ENCODE measurements at regions not wholly inside any gene's neighbourhood (a gene's known extent, or its start where the extent isn't known, plus 50 kb on each side); places are given as distances from the start of the nearest gene placed in this dataset.

DNA sequence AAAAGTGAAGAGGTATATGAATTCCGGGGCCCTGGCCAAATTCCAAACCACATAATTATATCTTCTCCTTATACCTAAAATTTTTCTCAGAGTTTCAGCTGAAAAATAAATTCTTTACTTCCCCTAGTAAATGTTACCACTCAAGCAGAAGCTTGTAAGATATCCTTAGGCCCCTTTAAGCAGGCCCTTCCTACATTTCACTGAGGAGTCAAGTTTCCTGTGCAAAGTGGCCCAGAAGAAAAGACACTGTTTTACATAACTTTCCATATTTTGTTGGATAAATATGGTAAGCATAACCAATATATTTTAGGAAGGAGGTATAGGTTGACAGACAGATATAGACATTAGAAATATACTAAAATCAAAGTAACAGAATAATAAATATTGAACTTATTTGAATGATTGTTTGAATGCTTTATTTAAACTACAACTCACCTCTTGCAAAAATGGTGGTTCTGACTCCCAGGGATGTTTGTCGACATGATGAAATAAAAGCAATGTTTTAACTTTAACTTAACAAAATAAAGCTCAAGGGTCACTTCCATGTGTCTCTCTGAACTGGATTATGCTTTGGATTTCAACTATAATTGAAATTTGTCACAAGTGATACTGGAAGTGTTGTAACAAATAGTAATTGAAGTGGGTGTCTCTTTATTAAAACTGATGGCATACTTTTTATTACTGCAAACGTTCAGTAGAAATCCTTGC is 141.2 kb downstream of the SPRY2 start:
- DNase-seq (ENCODE audit: low spot score): no peak
- peak; percentile 13 to 46 for TF ChIP-seq JUND (IDR thresholded peaks at IDR 0.05)
- TF ChIP-seq, protein P1, sequence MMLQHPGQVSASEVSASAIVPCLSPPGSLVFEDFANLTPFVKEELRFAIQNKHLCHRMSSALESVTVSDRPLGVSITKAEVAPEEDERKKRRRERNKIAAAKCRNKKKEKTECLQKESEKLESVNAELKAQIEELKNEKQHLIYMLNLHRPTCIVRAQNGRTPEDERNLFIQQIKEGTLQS (IDR thresholded peaks at IDR 0.05): peak; percentile 65
- TF ChIP-seq FOXA1 (IDR thresholded peaks at IDR 0.05): peak; percentile 7
- peak; percentile 88 for TF ChIP-seq SP1 (IDR thresholded peaks at IDR 0.05)
- peak; percentile 61 for TF ChIP-seq HNF4G (IDR thresholded peaks at IDR 0.05)
- TF ChIP-seq HNF4A (conservative IDR thresholded peaks at IDR 0.05): peak; percentile 88 to 89
- no peak for TF ChIP-seq TAF1 (conservative IDR thresholded peaks at IDR 0.05)
- TF ChIP-seq YY1 (IDR thresholded peaks at IDR 0.05): peak; percentile 96
- TF ChIP-seq NR2F2 (IDR thresholded peaks at IDR 0.05): no peak
- TF ChIP-seq, protein P2, sequence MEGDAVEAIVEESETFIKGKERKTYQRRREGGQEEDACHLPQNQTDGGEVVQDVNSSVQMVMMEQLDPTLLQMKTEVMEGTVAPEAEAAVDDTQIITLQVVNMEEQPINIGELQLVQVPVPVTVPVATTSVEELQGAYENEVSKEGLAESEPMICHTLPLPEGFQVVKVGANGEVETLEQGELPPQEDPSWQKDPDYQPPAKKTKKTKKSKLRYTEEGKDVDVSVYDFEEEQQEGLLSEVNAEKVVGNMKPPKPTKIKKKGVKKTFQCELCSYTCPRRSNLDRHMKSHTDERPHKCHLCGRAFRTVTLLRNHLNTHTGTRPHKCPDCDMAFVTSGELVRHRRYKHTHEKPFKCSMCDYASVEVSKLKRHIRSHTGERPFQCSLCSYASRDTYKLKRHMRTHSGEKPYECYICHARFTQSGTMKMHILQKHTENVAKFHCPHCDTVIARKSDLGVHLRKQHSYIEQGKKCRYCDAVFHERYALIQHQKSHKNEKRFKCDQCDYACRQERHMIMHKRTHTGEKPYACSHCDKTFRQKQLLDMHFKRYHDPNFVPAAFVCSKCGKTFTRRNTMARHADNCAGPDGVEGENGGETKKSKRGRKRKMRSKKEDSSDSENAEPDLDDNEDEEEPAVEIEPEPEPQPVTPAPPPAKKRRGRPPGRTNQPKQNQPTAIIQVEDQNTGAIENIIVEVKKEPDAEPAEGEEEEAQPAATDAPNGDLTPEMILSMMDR (IDR thresholded peaks at IDR 0.05; ENCODE audit: low read depth, low read length, missing input control): no peak
- TF ChIP-seq, protein P3, sequence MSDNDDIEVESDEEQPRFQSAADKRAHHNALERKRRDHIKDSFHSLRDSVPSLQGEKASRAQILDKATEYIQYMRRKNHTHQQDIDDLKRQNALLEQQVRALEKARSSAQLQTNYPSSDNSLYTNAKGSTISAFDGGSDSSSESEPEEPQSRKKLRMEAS (IDR thresholded peaks at IDR 0.05): peak; percentile 58
- peak in 1 of 2 donors; percentile 15 for TF ChIP-seq GABPA (IDR thresholded peaks at IDR 0.05 in 1 of 2, conservative IDR thresholded peaks at IDR 0.05 in 1 of 2)
- TF ChIP-seq, protein P4, sequence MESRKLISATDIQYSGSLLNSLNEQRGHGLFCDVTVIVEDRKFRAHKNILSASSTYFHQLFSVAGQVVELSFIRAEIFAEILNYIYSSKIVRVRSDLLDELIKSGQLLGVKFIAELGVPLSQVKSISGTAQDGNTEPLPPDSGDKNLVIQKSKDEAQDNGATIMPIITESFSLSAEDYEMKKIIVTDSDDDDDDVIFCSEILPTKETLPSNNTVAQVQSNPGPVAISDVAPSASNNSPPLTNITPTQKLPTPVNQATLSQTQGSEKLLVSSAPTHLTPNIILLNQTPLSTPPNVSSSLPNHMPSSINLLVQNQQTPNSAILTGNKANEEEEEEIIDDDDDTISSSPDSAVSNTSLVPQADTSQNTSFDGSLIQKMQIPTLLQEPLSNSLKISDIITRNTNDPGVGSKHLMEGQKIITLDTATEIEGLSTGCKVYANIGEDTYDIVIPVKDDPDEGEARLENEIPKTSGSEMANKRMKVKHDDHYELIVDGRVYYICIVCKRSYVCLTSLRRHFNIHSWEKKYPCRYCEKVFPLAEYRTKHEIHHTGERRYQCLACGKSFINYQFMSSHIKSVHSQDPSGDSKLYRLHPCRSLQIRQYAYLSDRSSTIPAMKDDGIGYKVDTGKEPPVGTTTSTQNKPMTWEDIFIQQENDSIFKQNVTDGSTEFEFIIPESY (IDR thresholded peaks at IDR 0.05): peak; percentile 66
- TF ChIP-seq, protein P5, sequence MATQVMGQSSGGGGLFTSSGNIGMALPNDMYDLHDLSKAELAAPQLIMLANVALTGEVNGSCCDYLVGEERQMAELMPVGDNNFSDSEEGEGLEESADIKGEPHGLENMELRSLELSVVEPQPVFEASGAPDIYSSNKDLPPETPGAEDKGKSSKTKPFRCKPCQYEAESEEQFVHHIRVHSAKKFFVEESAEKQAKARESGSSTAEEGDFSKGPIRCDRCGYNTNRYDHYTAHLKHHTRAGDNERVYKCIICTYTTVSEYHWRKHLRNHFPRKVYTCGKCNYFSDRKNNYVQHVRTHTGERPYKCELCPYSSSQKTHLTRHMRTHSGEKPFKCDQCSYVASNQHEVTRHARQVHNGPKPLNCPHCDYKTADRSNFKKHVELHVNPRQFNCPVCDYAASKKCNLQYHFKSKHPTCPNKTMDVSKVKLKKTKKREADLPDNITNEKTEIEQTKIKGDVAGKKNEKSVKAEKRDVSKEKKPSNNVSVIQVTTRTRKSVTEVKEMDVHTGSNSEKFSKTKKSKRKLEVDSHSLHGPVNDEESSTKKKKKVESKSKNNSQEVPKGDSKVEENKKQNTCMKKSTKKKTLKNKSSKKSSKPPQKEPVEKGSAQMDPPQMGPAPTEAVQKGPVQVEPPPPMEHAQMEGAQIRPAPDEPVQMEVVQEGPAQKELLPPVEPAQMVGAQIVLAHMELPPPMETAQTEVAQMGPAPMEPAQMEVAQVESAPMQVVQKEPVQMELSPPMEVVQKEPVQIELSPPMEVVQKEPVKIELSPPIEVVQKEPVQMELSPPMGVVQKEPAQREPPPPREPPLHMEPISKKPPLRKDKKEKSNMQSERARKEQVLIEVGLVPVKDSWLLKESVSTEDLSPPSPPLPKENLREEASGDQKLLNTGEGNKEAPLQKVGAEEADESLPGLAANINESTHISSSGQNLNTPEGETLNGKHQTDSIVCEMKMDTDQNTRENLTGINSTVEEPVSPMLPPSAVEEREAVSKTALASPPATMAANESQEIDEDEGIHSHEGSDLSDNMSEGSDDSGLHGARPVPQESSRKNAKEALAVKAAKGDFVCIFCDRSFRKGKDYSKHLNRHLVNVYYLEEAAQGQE (IDR thresholded peaks at IDR 0.05): peak; percentile 55
- TF ChIP-seq RAD21 (IDR thresholded peaks at IDR 0.05): peak; percentile 41 to 55
- TF ChIP-seq RXRA (IDR thresholded peaks at IDR 0.05): peak in 1 of 2 donors; percentile 74
- peak; percentile 39 for TF ChIP-seq FOXA2 (IDR thresholded peaks at IDR 0.05)
- no peak for TF ChIP-seq EGR1 (IDR thresholded peaks at IDR 0.05; ENCODE audit: low read depth in 2 of 2)
- WGBS: 46% methylated on average over 3 of the region's 3 CpGs
- Histone ChIP-seq H3K36me3 (ENCODE audit: control insufficient read depth in 4 of 4, insufficient read depth in 3 of 4, low read depth in 1 of 4, low read length in 3 of 4) (no peaks in the 10 kb centered on the region), H3K4me3 (ENCODE audit: low read depth in 1 of 3, low read length in 3 of 3) (no peak overlapping the region), H3K9ac (ENCODE audit: low read depth in 1 of 2, low read length in 2 of 2) (no peak overlapping the region), H3K9me3 (ENCODE audit: control insufficient read depth in 4 of 4, low read length in 3 of 4) (no peaks in the 10 kb centered on the region), H3K27me3 (ENCODE audit: control insufficient read depth in 4 of 4, insufficient read depth in 4 of 4, low read length in 3 of 4) (no peaks in the 10 kb centered on the region), H3K4me1 (ENCODE audit: control insufficient read depth in 4 of 4, insufficient read depth in 4 of 4, low read length in 3 of 4) (peaks cover 0 to 18% (median 2%) of the 10 kb centered on the region in 4 donors), H3K27ac (ENCODE audit: low read depth in 1 of 2, low read length in 2 of 2) (peak overlapping the region; percentile 13 to 49)

Measured in liver (tissue), 8 donors.